Natural killer cell (primary cell): ENCODE measurements at regions not wholly inside any gene's neighbourhood (a gene's known extent, or its start where the extent isn't known, plus 50 kb on each side); places are given as distances from the start of the nearest gene placed in this dataset.

Experiments
- ATAC-seq, 3 donors: fragments of 150-1000 bp in 2 of 3; fragments of 200-7000 bp in 1 of 3; cut with Tn5 transposase; 1 replicate in 1 of 3; 2 replicates in 2 of 3; pipeline ENCODE4 v1.10.0; 2021; ENCODE audit warnings: mild to moderate bottlenecking in 2 of 3, moderate library complexity in 2 of 3
- DNase-seq, 2 donors: peaks; one replicate each; pipeline versions ENCODE4 v3.0.0 to v3.0.0-alpha.2; 2013 to 2021; ENCODE audit warnings: mixed read lengths in 1 of 2
- H3K27ac ChIP-seq: one replicate; pipeline ENCODE4 v1.5.1; 2013; ENCODE audit warnings: mild to moderate bottlenecking, low read length
- H3K27me3 ChIP-seq: one replicate; pipeline ENCODE4 v1.6.1; 2013; ENCODE audit warnings: low read length; ENCODE audit not compliant: control insufficient read depth, insufficient read depth
- H3K36me3 ChIP-seq: one replicate; pipeline ENCODE4 v1.6.1; 2013; ENCODE audit warnings: low read length; ENCODE audit not compliant: control insufficient read depth, insufficient read depth
- H3K4me1 ChIP-seq: one replicate; pipeline ENCODE4 v1.6.1; 2013; ENCODE audit warnings: low read length; ENCODE audit not compliant: control insufficient read depth, insufficient read depth
- H3K4me3 ChIP-seq: one replicate; pipeline ENCODE4 v1.5.1; 2013; ENCODE audit warnings: low read length
- H3K9me3 ChIP-seq: one replicate; pipeline ENCODE4 v1.6.1; 2013; ENCODE audit warnings: low read length; ENCODE audit not compliant: control insufficient read depth, insufficient read depth
- H3K27ac Mint-ChIP-seq, 2 donors: one replicate each; pipeline ENCODE4 v1.8.0; 2022; ENCODE audit warnings: mild to moderate bottlenecking in 2 of 2, mixed read lengths in 2 of 2, moderate library complexity in 1 of 2
- H3K27me3 Mint-ChIP-seq, 2 donors: one replicate each; pipeline ENCODE4 v1.8.0; 2022; ENCODE audit warnings: low read depth in 2 of 2, mixed read lengths in 2 of 2
- H3K36me3 Mint-ChIP-seq: one replicate; pipeline ENCODE4 v1.8.0; 2022; ENCODE audit warnings: mixed read lengths
- H3K4me1 Mint-ChIP-seq, 2 donors: one replicate each; pipeline ENCODE4 v1.8.0; 2022; ENCODE audit warnings: mixed read lengths in 2 of 2
- H3K4me3 Mint-ChIP-seq: one replicate; pipeline ENCODE4 v1.8.0; 2022; ENCODE audit warnings: mild to moderate bottlenecking, moderate library complexity, mixed read lengths
- H3K9me3 Mint-ChIP-seq, 2 donors: one replicate each; pipeline ENCODE4 v1.8.0; 2022; ENCODE audit warnings: mixed read lengths in 2 of 2
- whole genome bisulfite sequencing: methylation state at CpG from one replicate; pipeline ENCODE4 v1.1.7; 2013; ENCODE audit warnings: missing lambda C conversion rate; ENCODE audit not compliant: insufficient coverage; 5-methylcytosine and 5-hydroxymethylcytosine counted together
- intact Hi-C: fragments of 100-400 bp; cut with micrococcal nuclease; formaldehyde crosslinking; loops from one replicate; pipeline ENCODE4 v1.14.2; 2022
- TF ChIP-seq, protein P1 (sequence below): fragments of 200-600 bp; IDR thresholded peaks from one replicate; pipeline ENCODE4 v1.8.0; 2022; ENCODE audit warnings: antibody characterized with exemption

GRCh38 chr14:38915125-38915524, 187.9 kb downstream of the SEC23A start:
- DNase-seq (no peak), ATAC-seq (no peak)
- TF ChIP-seq, protein P1, sequence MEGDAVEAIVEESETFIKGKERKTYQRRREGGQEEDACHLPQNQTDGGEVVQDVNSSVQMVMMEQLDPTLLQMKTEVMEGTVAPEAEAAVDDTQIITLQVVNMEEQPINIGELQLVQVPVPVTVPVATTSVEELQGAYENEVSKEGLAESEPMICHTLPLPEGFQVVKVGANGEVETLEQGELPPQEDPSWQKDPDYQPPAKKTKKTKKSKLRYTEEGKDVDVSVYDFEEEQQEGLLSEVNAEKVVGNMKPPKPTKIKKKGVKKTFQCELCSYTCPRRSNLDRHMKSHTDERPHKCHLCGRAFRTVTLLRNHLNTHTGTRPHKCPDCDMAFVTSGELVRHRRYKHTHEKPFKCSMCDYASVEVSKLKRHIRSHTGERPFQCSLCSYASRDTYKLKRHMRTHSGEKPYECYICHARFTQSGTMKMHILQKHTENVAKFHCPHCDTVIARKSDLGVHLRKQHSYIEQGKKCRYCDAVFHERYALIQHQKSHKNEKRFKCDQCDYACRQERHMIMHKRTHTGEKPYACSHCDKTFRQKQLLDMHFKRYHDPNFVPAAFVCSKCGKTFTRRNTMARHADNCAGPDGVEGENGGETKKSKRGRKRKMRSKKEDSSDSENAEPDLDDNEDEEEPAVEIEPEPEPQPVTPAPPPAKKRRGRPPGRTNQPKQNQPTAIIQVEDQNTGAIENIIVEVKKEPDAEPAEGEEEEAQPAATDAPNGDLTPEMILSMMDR = no peak
- Histone ChIP-seq H3K36me3 (no peaks in the 10 kb centered on the region), H3K27ac (no peak overlapping the region), H3K9me3 (no peaks in the 10 kb centered on the region), H3K4me3 (no peak overlapping the region), H3K4me1 (no peaks in the 10 kb centered on the region), H3K27me3 (no peaks in the 10 kb centered on the region)
- H3K27me3 Mint-ChIP-seq = peaks cover 0 to 4% of the 10 kb centered on the region in 2 donors
- H3K36me3 Mint-ChIP-seq = no peaks in the 10 kb centered on the region
- peaks cover 3 to 4% of the 10 kb centered on the region in 2 donors for H3K9me3 Mint-ChIP-seq
- no peaks in the 10 kb centered on the region for H3K4me1 Mint-ChIP-seq
- no CpG with 5 or more reads among the region's 1 CpG for WGBS
- H3K4me3 Mint-ChIP-seq = no peak overlapping the region
- intact Hi-C loops = no loop called here
- H3K27ac Mint-ChIP-seq = no peak overlapping the region

DNA sequence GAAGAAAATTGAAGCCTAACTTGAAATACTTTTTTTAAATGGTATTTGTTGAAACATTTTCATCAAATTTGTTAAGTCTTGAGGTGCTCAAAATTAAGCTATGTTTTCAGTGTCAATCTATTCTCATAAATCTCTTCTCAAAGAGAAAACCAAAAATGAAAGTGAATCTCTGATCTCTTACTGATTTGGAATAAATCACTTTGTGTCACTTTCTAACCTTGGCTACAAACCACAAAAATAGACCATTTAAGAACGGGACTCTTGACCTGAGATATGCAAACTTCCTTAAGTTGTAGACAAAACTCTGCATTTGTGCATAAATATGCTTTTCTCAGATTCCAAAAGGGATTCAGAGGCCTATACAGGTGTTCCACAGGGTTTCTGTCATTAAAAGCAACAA, 192.9 kb downstream of the SEC23A start:
- ATAC-seq (no peak), DNase-seq (no peak)
- H3K4me1 Mint-ChIP-seq = no peaks in the 10 kb centered on the region
- H3K27me3 Mint-ChIP-seq = peaks cover 0 to 9% of the 10 kb centered on the region in 2 donors
- Histone ChIP-seq H3K36me3 (no peaks in the 10 kb centered on the region), H3K27me3 (no peaks in the 10 kb centered on the region), H3K4me1 (no peaks in the 10 kb centered on the region), H3K4me3 (no peak overlapping the region), H3K9me3 (no peaks in the 10 kb centered on the region), H3K27ac (no peak overlapping the region)
- intact Hi-C loops = no loop called here
- WGBS = 0% methylated on average over 1 of the region's 1 CpG
- peaks cover 0 to 2% of the 10 kb centered on the region in 2 donors for H3K9me3 Mint-ChIP-seq
- no peaks in the 10 kb centered on the region for H3K36me3 Mint-ChIP-seq
- no peak overlapping the region for H3K4me3 Mint-ChIP-seq
- H3K27ac Mint-ChIP-seq = no peak overlapping the region
- TF ChIP-seq, protein P1 = no peak

- H3K9me3 ChIP-seq = no peaks in the 10 kb centered on the region
- no peak overlapping the region for H3K27ac ChIP-seq
- no peak overlapping the region for H3K27ac Mint-ChIP-seq
- no peaks in the 10 kb centered on the region for H3K4me1 ChIP-seq
- no peaks in the 10 kb centered on the region for H3K4me1 Mint-ChIP-seq
- TF ChIP-seq, protein P1 = no peak
- DNase-seq (no peak), ATAC-seq (no peak)
- no peak overlapping the region for H3K4me3 Mint-ChIP-seq
- H3K4me3 ChIP-seq = no peak overlapping the region
- intact Hi-C loops = no loop called here
- no peaks in the 10 kb centered on the region for H3K36me3 Mint-ChIP-seq
- H3K9me3 Mint-ChIP-seq = peaks cover 3 to 4% of the 10 kb centered on the region in 2 donors
- H3K36me3 ChIP-seq = no peaks in the 10 kb centered on the region
- H3K27me3 Mint-ChIP-seq = peaks cover 0 to 8% of the 10 kb centered on the region in 2 donors
- no peaks in the 10 kb centered on the region for H3K27me3 ChIP-seq
Observed at GRCh38 chr14:38904959-38905358, 198.1 kb downstream of the SEC23A start.

DNA sequence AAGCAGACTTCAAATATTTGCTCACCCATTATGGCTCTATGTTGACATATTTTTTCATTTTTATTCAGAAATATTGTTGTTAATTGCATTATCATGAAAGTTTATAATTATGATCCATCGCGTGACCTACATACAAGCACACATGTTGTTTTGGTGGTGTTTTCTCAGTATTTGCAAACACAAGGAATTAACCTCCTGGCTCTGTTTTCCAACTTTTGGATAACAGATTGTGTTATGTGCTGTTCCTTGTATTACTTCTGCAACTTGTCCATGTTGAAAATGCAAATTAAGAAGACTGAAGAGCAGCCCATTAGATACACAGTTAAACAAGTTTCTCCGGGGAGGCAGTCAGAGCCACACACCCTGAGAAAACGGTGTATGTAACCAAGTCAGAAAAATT, 201.2 kb downstream of the SEC23A start:
- no peaks in the 10 kb centered on the region for H3K4me1 ChIP-seq

More for the DNA sequence above, 201.2 kb downstream of the SEC23A start:
- TF ChIP-seq, protein P1 = no peak
- ATAC-seq (no peak), DNase-seq (no peak)
- intact Hi-C loops = no loop called here
- WGBS = 83% methylated on average over 4 of the region's 4 CpGs
- no peaks in the 10 kb centered on the region for H3K9me3 ChIP-seq
- H3K36me3 ChIP-seq = no peaks in the 10 kb centered on the region
- no peak overlapping the region for H3K27ac ChIP-seq
- no peak overlapping the region for H3K4me3 ChIP-seq
- H3K27me3 ChIP-seq = no peaks in the 10 kb centered on the region
- no peak overlapping the region for H3K27ac Mint-ChIP-seq
- no peaks in the 10 kb centered on the region for H3K36me3 Mint-ChIP-seq
- no peak overlapping the region for H3K4me3 Mint-ChIP-seq
- no peaks in the 10 kb centered on the region for H3K4me1 Mint-ChIP-seq
- peaks cover 0 to 8% of the 10 kb centered on the region in 2 donors for H3K27me3 Mint-ChIP-seq
- H3K9me3 Mint-ChIP-seq = peaks cover 2 to 3% of the 10 kb centered on the region in 2 donors
